SK-N-SH treated with all-trans-retinoic acid at 6 μM for 48 hours (cell line): ENCODE measurements at regions not wholly inside any gene's neighbourhood (a gene's known extent, or its start where the extent isn't known, plus 50 kb on each side); places are given as distances from the start of the nearest gene placed in this dataset.

Experiments
- ATAC-seq: fragments of 200-7000 bp; cut with Tn5 transposase; 3 replicates; pipeline ENCODE4 v1.9.1; 2020; ENCODE audit warnings: mild to moderate bottlenecking, moderate library complexity
- BACH2 ChIP-seq: fragments of 250-450 bp; sonication (Bioruptor Pico); IDR thresholded peaks from 2 replicates; pipeline ENCODE4 v1.9.0; 2021; ENCODE audit warnings: mild to moderate bottlenecking, borderline replicate concordance
- ESRRG ChIP-seq: fragments of 250-450 bp; sonication (Bioruptor Pico); IDR thresholded peaks from 2 replicates; pipeline ENCODE4 v1.6.1; 2021; ENCODE audit warnings: mild to moderate bottlenecking
- GLIS3 ChIP-seq: fragments of 250-450 bp; sonication (Bioruptor Pico); IDR thresholded peaks from 2 replicates; pipeline ENCODE4 v1.5.0; 2020; ENCODE audit warnings: mild to moderate bottlenecking, moderate library complexity
- ISL1 ChIP-seq: fragments of 250-450 bp; sonication (Bioruptor Pico); IDR thresholded peaks from 2 replicates; pipeline ENCODE4 v2.1.2; 2022; ENCODE audit warnings: mild to moderate bottlenecking, moderate library complexity
- OSR1 ChIP-seq: fragments of 250-450 bp; sonication (Bioruptor Pico); IDR thresholded peaks from 2 replicates; pipeline ENCODE4 v1.8.0; 2022; ENCODE audit warnings: moderate library complexity, mild to moderate bottlenecking, inconsistent platforms
- PPARA ChIP-seq: fragments of 250-450 bp; sonication (Bioruptor Pico); IDR thresholded peaks from 2 replicates; pipeline ENCODE4 v1.5.0; 2020; ENCODE audit warnings: mild to moderate bottlenecking, borderline replicate concordance
- RARB ChIP-seq: fragments of 250-450 bp; sonication (Bioruptor Pico); IDR thresholded peaks from 2 replicates; pipeline ENCODE4 v1.8.0; 2021; ENCODE audit warnings: mild to moderate bottlenecking, moderate library complexity
- SNAI2 ChIP-seq: fragments of 250-450 bp; sonication (Bioruptor Pico); IDR thresholded peaks from 2 replicates; pipeline ENCODE4 v1.5.0; 2020; ENCODE audit warnings: mild to moderate bottlenecking, moderate library complexity
- TCF4 ChIP-seq: fragments of 250-450 bp; sonication (Bioruptor Pico); IDR thresholded peaks from 2 replicates; pipeline ENCODE4 v1.8.0; 2021; ENCODE audit warnings: mild to moderate bottlenecking, moderate library complexity, borderline replicate concordance
- ZC3H10 ChIP-seq: fragments of 250-450 bp; sonication (Bioruptor Pico); IDR thresholded peaks from 2 replicates; pipeline ENCODE4 v1.5.1; 2021; ENCODE audit warnings: mild to moderate bottlenecking, moderate library complexity
- ZNF565 ChIP-seq: fragments of 450-650 bp; formaldehyde crosslinking; conservative IDR thresholded peaks from 2 replicates; pipeline ENCODE4 v1.5.0; 2020; ENCODE audit warnings: low read depth, mild to moderate bottlenecking, moderate library complexity
- ZNF70 ChIP-seq: fragments of 450-650 bp; formaldehyde crosslinking; IDR thresholded peaks from 2 replicates; pipeline ENCODE4 v1.5.0; 2020; ENCODE audit warnings: mild to moderate bottlenecking, moderate library complexity
- TF ChIP-seq, protein P1 (sequence below): fragments of 250-450 bp; sonication (Bioruptor Pico); IDR thresholded peaks from 2 replicates; pipeline ENCODE4 v1.5.0; 2020; ENCODE audit warnings: mild to moderate bottlenecking, moderate library complexity
- TF ChIP-seq, protein P2 (sequence below): fragments of 250-450 bp; sonication (Bioruptor Pico); IDR thresholded peaks from 2 replicates; pipeline ENCODE4 v1.5.1; 2021; ENCODE audit warnings: mild to moderate bottlenecking, moderate library complexity
- TF ChIP-seq, protein P3 (sequence below): fragments of 250-450 bp; sonication (Bioruptor Pico); IDR thresholded peaks from 2 replicates; pipeline ENCODE4 v1.8.0; 2020; ENCODE audit warnings: mild to moderate bottlenecking, moderate library complexity, borderline replicate concordance
- TF ChIP-seq, protein P4 (sequence below): fragments of 250-450 bp; sonication (Bioruptor Pico); IDR thresholded peaks from 2 replicates; pipeline ENCODE4 v1.5.1; 2020; ENCODE audit warnings: low read depth, mild to moderate bottlenecking, moderate library complexity
- TF ChIP-seq, protein P5 (sequence below): fragments of 250-450 bp; sonication (Bioruptor Pico); IDR thresholded peaks from 2 replicates; pipeline ENCODE4 v1.8.0; 2021; ENCODE audit warnings: low read depth, mild to moderate bottlenecking, moderate library complexity, borderline replicate concordance

DNA sequence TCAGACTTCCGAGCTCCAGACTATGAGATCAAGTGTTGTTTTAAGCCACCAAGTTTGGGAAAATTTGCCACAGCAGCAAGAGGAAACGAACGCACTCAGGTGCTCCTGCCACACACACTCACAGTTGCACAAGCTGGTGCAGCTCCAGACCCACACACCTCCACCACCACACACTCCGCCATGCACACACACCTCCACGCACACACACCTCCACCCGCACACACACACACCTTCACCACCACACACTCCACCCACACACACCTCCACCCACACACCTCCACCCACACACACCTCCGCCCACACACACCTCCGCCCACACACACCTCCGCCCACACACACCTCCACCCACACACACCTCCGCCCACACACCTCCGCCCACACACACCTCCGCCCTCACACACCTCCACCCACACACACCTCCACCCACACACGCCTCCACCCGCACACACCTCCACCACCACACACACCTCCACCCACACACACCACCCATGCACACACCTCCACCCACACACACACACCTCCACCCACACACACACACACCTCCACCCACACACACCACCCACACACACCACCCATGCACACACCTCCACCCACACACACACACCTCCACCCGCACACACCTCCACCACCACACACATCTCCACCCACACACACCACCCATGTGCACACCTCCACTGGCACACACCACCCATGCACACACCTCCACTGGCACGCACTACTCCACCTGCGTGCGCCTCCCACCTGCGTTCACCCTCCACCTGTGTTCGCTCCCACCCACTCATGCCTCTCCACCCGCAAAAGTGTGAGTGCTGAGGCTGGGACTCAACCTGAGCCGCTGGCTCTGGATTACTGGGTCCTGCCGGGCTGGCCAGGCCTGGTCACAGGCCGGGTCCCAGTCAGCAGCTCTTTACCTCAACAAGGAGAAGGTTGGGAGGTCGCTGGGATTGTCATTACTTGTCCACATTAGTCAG, 175.6 kb downstream of the BMP7 start (continued):
- TF ChIP-seq, protein P1, sequence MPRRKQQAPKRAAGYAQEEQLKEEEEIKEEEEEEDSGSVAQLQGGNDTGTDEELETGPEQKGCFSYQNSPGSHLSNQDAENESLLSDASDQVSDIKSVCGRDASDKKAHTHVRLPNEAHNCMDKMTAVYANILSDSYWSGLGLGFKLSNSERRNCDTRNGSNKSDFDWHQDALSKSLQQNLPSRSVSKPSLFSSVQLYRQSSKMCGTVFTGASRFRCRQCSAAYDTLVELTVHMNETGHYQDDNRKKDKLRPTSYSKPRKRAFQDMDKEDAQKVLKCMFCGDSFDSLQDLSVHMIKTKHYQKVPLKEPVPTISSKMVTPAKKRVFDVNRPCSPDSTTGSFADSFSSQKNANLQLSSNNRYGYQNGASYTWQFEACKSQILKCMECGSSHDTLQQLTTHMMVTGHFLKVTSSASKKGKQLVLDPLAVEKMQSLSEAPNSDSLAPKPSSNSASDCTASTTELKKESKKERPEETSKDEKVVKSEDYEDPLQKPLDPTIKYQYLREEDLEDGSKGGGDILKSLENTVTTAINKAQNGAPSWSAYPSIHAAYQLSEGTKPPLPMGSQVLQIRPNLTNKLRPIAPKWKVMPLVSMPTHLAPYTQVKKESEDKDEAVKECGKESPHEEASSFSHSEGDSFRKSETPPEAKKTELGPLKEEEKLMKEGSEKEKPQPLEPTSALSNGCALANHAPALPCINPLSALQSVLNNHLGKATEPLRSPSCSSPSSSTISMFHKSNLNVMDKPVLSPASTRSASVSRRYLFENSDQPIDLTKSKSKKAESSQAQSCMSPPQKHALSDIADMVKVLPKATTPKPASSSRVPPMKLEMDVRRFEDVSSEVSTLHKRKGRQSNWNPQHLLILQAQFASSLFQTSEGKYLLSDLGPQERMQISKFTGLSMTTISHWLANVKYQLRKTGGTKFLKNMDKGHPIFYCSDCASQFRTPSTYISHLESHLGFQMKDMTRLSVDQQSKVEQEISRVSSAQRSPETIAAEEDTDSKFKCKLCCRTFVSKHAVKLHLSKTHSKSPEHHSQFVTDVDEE, result no peak

DNA sequence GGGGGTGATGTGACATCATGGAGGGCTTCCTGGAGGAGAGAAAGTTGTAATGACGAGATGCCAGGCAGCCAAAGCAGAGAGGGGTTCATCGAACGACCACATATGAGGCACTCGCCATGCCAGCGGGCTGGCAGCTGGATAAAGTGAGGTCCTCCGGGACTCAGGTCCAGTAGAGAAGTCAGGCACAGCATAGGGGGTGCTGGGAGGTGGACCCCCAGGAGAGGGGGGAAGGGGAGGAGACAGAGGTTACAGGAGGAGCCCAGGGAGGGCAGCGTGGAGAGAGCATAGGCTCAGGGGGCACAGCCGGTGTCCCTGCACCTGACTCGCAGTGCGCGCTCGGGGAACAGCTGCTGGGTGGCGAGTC, 174.7 kb downstream of the BMP7 start:
- no peak for ATAC-seq
- no peak for TF ChIP-seq RARB (CRISPR knock-in tag)

DNA sequence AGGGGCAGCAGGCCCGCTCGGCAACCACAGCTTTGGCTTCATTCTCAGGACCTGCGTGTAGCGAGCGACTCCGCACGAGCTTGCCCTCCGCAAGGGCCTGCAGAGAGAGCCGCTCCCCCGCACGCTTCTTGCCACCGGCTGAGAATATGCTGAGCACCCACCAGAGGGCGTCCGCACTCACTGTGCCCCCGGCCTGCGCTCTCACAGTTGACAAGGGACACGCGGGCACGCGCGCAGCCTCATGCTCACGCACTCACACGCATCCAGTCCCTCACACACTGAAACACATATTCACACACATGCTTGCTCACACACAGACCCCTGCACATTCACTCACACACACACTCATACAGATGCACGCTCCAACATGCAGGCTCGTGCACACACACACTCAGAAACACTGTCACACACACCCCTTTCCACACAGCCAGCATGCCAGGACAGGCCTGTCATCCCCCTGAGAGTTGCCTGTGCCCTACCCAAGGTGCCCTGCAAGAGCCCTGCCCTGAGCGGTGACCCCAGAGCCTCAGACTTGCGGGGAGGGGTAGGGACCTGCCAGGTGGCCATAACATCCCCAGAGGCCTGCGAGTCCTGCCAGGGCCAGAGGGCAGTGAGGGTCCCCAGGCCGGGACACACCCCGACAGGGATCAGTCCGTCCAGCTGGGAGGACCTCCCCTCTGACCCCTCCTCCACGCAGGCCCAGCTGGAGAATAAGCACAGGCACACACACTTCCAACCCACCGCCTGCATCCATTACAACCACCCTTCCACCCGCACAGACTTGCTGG, 174.1 kb downstream of the BMP7 start:
- TF ChIP-seq OSR1 (CRISPR knock-in tag) (no peak), RARB (CRISPR knock-in tag) (no peak), ZNF70 (CRISPR knock-in tag) (no peak), PPARA (CRISPR knock-in tag) (no peak), SNAI2 (CRISPR knock-in tag) (no peak), ZC3H10 (CRISPR knock-in tag) (no peak), ESRRG (CRISPR knock-in tag) (no peak), GLIS3 (CRISPR knock-in tag) (no peak)
- TF ChIP-seq, protein P2, sequence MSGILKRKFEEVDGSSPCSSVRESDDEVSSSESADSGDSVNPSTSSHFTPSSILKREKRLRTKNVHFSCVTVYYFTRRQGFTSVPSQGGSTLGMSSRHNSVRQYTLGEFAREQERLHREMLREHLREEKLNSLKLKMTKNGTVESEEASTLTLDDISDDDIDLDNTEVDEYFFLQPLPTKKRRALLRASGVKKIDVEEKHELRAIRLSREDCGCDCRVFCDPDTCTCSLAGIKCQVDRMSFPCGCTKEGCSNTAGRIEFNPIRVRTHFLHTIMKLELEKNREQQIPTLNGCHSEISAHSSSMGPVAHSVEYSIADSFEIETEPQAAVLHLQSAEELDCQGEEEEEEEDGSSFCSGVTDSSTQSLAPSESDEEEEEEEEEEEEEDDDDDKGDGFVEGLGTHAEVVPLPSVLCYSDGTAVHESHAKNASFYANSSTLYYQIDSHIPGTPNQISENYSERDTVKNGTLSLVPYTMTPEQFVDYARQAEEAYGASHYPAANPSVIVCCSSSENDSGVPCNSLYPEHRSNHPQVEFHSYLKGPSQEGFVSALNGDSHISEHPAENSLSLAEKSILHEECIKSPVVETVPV (CRISPR knock-in tag), result no peak
- TF ChIP-seq, protein P3, sequence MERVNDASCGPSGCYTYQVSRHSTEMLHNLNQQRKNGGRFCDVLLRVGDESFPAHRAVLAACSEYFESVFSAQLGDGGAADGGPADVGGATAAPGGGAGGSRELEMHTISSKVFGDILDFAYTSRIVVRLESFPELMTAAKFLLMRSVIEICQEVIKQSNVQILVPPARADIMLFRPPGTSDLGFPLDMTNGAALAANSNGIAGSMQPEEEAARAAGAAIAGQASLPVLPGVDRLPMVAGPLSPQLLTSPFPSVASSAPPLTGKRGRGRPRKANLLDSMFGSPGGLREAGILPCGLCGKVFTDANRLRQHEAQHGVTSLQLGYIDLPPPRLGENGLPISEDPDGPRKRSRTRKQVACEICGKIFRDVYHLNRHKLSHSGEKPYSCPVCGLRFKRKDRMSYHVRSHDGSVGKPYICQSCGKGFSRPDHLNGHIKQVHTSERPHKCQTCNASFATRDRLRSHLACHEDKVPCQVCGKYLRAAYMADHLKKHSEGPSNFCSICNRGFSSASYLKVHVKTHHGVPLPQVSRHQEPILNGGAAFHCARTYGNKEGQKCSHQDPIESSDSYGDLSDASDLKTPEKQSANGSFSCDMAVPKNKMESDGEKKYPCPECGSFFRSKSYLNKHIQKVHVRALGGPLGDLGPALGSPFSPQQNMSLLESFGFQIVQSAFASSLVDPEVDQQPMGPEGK (CRISPR knock-in tag), result no peak
- TF ChIP-seq, protein P4, sequence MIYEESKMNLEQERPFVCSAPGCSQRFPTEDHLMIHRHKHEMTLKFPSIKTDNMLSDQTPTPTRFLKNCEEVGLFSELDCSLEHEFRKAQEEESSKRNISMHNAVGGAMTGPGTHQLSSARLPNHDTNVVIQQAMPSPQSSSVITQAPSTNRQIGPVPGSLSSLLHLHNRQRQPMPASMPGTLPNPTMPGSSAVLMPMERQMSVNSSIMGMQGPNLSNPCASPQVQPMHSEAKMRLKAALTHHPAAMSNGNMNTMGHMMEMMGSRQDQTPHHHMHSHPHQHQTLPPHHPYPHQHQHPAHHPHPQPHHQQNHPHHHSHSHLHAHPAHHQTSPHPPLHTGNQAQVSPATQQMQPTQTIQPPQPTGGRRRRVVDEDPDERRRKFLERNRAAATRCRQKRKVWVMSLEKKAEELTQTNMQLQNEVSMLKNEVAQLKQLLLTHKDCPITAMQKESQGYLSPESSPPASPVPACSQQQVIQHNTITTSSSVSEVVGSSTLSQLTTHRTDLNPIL (CRISPR knock-in tag), result no peak
- peak; percentile 78 for ATAC-seq

DNA sequence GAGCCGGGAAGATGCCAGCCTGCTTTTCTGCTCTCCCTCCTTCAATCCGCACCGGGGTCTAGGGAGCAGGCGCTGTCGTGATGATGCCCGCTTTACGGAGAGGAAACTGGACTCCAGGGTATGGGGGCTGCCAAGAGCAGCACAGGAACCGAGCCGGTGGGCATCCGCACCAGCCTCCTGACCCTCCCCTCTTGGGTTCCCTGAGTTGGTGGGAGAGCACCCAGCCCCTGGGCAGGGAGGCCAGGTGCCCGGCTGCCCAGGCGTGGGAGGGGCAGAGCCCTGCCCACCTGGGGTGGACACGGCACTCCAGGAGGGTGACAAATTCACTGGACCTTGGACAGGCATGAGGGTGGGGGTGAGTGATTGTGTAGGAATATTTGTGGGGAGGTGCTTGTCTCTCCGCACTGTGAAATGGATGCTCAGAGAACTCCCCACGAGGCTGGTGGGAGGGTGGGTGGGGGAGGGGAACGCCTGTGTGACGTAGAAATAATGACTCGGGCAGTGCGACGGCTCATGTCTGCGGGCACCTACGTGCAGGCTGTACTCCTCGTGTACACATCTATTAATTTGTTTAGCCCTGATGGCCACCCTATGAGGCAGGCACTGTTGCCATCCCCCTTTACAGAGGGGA, 173.4 kb downstream of the BMP7 start:
- no peak for ATAC-seq
- no peak for TF ChIP-seq ZNF70 (CRISPR knock-in tag)
- no peak for TF ChIP-seq ISL1 (CRISPR knock-in tag)
- TF ChIP-seq ZNF565 (CRISPR knock-in tag), result no peak
- TF ChIP-seq, protein P3 (CRISPR knock-in tag), result no peak
- TF ChIP-seq, protein P5, sequence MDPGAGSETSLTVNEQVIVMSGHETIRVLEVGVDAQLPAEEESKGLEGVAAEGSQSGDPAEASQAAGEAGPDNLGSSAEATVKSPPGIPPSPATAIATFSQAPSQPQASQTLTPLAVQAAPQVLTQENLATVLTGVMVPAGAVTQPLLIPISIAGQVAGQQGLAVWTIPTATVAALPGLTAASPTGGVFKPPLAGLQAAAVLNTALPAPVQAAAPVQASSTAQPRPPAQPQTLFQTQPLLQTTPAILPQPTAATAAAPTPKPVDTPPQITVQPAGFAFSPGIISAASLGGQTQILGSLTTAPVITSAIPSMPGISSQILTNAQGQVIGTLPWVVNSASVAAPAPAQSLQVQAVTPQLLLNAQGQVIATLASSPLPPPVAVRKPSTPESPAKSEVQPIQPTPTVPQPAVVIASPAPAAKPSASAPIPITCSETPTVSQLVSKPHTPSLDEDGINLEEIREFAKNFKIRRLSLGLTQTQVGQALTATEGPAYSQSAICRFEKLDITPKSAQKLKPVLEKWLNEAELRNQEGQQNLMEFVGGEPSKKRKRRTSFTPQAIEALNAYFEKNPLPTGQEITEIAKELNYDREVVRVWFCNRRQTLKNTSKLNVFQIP (CRISPR knock-in tag), result no peak
- TF ChIP-seq TCF4, result no peak
- no peak for TF ChIP-seq BACH2
